ENCODE measurements at regions not wholly inside any gene's neighbourhood (a gene's known extent, or its start where the extent isn't known, plus 50 kb on each side); places are given as distances from the start of the nearest gene placed in this dataset.
"Not testable (repeated sequence)": the region's sequence is repeated elsewhere in the genome, so short reads cannot be mapped to it uniquely, and the experiment has no call there.

DNA sequence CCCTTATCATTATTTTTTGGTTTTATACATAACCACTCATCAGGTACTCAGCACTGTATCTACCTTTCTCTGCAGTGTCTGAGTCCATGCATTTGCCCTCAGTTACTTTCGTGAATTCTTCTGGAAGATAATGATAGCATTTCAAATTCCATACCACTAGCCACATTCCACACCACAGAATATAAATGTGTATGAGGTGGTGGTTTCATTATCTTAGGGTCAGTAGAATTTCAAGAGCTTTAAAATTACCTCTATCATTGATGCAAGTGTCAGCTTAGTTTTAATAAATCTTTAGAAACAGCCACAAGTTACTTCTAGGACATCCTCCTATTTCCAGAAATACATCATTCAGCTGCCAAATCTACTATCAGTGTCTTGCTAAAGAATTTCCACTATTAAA lies 1578.3 kb downstream of the OLFM4 start:
- DNase-seq, result no peak

DNA sequence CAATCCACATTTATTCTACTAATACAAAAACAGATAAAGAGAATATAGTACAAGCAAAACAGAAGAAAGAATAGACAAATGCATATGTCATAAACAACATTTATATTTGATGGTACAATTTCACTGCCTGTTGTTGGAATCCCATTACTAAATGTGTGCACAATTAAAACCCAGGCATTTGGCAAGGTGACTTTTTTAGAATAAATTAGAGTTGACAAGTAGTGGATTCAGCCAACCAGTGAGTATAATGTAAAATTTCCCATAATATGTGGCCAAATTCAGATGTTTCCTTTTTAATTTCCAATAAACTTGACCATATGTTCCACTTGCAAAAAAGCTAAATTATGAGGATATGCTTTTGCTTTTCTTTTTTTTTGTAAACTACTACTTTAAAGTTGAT lies 1578.8 kb downstream of the OLFM4 start:
- DNase-seq, result no peak

DNA sequence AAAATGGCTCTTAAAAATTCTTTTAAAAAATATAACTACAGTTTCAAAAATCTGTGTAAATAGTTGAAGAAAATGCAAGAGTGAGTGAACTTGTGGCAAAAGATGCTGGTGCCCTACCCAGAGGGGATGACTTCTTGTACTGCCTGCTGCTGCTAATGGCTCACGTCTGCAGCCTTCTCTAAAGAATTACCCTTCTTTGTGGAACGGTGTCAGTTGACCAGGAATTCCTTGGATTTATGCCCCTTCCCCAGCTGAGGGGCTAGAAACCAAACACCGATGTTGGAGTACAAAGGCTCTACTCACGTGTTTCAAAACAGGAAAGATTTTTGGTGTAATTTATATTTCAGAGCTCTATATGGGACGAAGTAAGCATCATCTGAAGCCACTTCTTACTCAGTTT lies 1582.8 kb downstream of the OLFM4 start:
- DNase-seq, result no peak

DNA sequence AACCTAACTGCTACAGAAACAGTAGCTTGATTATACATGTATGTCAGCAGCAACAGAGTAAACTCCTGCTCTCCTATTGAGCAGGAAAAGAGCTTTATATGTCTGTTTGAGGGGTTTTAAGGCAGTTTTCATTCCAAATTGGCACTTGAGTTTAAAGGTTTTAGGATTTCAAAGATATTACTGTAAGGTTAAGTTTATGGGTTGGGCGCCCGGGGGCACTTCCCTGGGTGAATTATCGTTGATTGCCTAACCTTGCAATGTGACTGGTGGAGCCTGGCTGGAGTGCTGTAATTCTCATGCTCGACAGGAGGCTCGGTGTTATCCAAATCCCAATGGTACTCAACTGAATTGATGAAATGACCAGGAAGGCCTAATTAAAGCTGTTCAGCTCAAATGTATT lies 1586.1 kb downstream of the OLFM4 start:
- DNase-seq, result no peak

DNA sequence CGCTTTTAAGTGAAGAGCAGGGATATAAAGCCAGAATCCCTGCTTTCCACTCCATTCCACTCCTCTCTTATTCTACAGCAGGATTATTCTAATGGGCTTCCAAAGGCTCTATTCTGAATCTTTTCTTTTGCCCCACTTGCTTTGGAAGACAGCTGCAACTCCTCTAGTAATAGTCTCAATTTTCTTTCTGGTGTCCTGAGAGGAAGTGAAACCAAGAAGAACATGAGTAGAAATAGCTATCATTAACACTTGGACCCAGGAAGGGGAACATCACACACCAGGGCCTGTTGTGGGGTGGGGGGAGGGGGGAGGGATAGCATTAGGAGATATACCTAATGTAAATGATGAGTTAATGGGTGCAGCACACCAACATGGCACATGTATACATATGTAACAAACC lies 1597.9 kb downstream of the OLFM4 start:
- not testable (repeated sequence) for DNase-seq

DNA sequence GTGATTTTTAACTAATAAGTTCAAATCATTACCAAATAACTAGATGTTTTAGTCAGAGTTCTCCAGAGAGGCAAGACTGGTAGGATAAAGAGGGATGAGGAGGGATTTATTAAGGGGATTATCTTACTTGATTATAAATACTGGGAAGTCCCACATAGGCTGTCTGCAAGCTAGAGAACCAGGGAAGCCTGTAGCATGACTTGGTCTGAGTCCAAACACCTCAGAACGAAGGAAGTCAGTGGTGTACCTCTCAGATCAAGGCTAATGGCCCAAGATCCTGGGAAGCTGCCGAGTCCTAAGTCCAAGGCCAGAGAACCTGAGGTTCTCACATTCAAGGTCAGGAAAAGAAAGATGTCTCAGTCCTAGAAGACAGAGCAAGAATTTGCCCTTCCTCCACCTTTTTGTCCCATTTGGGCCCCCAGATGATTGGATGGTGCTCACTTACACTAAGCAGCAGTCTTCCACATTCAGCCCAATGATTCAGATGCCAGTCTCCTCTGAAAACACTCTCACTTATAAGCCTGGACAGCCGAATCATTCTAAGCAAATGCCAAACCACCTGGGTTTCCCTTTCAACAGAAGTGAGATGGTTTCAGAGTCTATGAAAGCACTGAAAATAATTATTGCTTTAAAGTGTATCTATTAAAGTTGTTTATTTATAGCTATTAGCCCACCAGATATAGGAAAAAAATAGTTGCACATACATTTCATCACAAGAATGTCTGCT lies 1599.2 kb downstream of the OLFM4 start:
- DNase-seq, result no peak

DNA sequence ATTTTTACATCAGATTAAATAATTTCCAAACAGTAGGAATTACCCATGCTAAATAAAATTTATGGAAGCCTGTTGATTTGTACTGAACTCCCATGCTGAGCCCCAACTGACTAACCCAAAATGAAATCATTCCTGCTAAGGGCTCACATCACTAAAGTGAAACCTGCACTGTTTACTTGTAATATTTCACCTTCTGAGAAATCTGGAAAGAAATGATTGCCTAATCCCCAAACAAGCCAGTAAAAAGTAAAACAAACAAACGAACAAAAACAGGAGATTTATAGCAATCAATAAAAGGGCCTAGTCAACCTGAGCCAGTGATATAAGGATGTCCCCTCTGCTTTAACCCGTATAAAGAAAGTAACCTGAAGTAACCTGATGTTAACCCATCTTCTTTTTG lies 1599.8 kb downstream of the OLFM4 start:
- DNase-seq, result no peak

DNA sequence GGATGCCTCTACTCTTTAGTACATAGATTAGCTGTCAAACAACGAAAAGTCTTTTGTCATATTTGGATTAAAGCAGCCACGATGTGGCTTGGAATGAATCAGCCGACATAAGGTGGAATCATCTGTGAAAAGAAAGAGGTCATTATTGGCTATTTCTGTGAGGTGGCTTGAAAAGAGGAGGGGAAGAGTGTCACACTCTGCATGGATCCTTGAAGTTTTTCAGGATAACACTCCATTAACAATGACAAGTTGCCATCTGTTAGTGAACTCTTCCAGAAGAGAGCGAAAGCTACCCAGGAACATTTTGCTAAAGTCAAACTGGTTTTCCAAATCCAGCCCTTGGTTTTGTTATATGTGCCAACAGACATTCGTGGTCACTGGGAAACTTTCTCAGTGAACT lies 1604.8 kb downstream of the OLFM4 start:
- DNase-seq, result no peak

DNA sequence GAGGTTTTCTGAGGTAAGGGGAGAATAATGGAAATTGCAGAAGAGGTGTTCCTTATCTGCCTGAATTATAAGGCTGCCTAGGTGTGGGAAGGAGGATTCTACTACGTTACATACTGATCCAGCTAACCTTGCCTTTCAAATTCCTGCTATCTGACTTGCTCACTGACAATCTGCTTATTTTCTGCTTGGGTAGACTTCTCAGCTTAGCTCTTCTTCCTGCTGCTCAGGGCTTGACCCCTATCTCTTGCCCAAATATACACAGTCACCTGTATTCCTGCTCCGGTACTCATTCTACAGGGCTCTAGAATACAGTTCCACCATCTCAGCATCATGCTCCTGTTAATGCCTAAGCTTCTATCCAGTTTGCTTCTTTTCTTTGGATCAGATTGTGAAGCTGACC lies 1607.6 kb downstream of the OLFM4 start:
- DNase-seq, result no peak

DNA sequence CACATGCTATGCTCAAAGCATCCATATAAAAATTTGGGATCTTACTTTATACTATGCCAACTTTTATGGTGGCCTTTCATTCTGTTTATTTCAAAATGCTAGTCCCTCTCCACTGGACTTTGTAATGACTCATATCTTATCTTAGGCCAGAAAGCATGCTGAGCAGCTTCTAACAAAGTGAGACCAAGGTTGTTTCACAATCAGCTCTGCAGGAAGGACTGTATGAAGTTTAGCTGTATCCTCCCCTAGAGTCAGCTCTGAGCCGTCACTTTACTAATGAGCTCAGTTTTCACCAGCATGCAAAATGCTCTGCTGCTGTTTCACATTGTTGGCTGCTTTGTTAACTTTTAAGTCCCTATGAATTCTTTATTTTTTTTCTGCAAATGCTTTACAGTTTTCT lies 1608.8 kb downstream of the OLFM4 start:
- DNase-seq, result no peak

DNA sequence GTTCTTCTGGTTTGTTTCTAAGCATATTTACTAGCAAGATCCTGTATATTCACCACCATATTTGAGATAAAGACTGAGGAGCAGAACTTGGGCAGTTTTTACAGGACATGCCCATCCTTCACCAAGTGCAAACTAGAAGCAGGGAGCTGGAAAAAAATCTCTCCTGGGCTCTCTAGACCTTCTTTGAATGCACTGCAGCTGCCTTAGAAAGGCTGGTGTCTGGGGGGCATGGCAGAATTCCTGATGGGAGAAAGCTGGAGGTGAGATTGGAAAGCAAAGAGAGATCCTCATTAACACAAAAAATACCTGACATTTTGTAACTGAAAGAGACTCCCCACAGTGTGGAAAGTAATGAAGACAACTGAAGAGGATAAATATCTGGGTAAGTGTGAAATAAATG lies 1612.1 kb downstream of the OLFM4 start:
- DNase-seq, result no peak

DNA sequence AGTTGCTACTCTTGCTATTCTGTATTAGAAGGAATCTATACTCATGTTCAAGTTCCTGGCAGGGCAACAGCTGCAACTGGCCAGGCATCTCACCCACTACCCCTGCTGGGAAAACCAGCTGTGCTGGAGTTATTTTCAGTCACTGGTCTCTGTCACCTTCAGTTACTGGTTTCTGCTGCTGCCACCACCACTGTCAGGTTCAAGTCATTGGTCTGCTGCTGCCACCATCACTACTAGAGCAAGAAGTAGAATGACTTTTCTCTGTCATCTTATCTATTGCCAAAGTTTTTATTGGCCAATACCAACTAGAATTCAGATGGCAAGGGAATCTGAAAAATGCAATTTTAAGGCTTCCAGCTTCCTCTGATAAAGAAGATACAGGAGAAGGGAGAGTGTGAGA lies 1615.2 kb downstream of the OLFM4 start:
- no peak for DNase-seq

DNA sequence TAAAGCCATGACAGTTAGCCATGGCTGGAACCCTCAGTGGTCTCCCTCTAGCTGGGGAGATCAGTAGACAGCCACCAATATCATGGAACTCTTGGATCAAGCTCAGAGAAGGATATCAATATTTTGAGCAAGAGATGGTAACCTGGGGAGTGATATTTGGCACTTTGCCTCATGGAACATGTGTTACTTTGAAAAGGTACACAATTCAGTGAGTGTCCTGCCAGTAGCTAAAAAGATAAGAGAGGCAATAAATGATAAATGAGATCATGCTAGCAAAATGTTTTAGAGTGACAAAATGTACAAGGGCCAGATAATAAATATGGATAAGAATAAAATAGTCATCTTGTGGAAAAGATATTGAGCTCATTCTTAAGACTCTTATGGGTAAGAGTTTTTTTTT lies 1618.7 kb downstream of the OLFM4 start:
- DNase-seq, result no peak

DNA sequence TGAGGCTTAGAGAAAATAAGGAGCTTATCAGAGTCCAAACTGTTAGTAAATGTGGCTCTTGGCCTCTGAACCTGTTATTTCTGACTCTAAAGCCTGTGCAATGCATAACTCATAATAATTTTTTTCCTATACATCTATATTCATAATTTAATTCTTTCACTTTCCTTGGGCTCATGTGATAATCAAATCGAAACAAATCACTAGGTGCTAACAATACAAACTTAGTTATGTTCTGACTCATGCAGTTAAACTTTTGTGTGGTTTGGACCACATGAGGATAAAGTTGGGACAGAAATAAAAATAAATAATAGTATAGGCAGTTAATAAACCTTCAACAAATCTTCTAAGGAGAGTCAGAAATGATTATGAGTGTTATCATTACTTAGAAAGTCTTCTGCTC lies 1629.0 kb downstream of the OLFM4 start:
- no peak for DNase-seq

DNA sequence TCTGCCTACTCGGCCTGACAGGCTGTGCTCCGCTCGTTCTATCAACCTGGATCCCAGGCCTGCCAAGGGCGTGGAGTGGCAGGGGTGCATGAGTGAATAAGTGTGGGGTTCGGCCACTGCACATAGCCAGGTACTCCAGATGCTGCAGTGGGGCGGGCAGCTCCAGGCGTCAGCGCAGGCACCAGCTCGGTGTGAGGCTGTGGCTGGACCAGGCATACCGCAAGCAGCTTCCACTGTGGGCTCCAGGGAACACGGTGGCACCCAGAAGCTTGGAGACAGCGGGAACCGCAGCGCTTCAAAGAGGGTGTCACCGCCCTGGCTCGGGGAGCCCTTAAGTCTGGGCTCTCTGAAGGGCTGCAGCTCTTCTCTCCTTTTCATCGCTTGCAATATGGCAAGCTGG lies 1630.2 kb downstream of the OLFM4 start:
- no peak for DNase-seq

DNA sequence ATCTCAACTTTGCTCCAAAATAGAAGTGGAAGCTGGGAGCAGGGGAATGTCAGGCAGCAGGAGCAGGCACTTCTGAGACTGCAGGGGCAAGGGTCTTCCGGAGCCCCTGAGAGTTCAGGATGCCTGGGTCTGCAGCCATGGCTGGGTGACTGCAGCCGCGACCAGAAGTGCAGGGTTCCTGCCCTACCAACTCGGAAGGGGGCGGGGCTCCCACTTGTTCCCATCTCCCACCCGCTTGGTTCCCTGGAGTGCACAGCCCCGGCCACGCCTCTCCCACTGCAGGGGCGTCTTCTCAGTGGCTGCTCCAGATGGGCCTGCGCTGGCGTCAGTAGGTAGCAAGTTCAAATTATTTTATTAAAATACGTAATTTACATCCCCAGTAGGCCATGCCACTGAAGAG lies 1631.7 kb downstream of the OLFM4 start:
- no peak for DNase-seq

DNA sequence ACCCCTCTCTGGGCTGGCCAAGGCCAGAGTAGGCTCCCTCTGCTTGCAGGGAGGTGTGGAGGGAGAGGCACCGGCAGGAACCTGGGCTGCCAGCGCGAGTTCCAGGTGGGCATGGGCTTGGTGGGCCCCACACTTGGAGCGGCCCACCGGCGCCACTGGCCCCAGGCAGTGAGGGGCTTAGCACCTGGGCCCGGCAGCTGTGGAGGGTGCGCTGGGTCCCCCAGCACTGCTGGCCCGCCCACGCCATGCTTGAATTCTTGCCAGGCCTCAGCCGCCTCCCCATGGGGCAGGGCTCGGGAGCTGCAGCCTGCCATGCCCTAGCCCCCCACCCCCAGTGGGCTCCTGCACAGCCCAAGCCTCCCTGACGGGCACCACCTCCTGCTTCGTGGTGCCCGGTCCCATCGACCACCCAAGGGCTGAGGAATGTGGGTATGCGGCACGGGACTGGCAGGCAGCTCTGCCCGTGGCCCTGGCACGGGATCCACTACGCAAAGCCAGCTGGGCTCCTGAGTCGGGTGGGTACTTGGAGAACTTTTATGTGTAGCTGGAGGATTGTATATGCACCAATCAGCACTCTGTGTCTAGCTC lies 1648.0 kb downstream of the OLFM4 start:
- DNase-seq, result no peak

DNA sequence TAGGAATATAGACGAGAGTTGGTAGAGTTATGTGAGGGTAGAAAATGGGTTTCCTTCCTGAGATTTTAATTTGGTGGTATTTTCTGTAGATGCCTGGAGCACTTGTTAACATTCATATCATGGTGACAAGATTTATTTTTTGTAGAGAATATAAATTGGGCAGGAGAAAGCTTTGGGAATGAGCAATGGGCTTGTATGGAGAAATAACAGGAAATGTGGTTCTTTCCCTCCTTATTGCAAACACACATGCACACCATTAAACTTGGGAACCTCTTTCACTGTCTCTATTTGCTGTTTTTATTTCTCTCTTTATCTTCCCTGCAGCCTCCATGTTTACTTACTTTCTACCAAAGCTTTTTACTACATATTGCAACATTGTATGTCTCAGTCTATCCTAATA lies 1653.6 kb downstream of the OLFM4 start:
- DNase-seq, result no peak

DNA sequence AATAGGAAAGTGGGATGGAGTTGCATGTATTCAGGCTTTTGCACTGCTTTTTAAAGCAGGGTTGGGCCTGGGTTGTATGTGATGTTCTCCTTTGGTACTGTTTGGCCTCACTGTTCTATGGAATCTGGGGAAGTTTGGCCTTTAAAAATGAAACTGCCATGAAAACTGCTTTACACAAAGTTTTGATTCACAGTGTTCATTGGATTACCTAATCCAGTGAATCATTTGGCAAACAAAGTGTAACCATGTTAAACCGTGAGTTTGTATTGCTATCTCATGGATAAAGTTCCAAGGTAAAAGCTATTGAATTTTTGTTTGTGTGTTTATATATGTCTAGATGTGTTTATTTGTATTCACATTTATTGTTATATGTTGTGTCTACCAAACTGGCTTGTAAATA lies 1658.6 kb downstream of the OLFM4 start:
- DNase-seq, result no peak

DNA sequence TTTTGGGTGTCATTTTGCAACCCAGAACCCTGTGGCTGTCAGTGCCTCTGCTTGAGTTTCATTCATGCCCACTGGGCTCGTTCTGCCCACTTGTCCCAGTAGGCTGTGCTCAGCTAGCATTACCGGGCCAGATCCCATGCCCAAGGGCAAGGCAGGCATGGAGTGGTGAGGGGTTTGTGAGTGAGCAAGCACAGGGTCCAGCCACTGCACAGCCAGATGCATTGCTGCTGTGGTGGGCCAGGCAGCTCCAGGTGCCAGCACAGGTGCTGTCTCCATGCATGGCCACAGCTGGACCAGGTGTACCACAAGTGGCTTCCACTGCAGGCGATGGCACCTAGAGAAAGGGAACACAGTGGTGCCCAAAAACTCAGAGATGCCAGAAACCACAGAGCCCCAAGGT lies 1671.2 kb downstream of the OLFM4 start:
- no peak for DNase-seq

DNA sequence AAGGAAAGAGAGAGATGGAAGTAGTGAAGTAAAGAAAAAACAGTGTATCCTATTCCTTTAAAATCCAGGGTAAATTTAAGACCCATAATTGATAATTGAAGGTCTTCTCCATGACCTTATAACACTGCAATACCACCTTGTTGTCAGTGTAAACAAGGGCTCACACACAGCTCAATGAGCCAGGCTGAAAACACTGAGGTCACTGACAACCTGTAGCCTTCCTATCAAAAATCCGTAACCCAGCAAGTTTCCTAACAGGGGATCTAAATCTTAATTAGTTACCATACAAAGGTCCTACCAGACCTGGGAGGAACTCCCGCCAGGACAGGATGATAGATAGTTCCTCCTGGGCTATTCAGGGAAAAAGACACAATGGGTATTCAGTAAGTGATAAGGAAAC lies 1677.1 kb downstream of the OLFM4 start:
- no peak for DNase-seq

DNA sequence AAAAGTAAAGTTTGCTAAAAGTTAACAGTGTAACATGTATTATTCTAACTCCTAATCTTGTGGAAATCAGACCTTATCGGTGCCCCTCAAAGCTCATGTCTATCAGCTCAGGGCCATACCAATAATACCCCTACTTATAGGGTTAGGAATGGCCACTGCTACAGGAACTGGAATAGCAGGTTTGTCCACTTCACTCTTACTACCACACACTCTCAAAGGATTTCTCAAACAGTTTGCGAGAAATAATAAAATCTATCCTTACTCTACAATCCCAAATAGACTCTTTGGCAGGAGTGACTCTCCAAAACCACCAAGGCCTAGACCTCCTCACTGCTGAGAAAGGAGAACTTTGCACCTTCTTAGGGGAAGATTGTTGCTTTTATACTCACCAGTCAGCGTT lies 1677.7 kb downstream of the OLFM4 start:
- DNase-seq, result no peak

DNA sequence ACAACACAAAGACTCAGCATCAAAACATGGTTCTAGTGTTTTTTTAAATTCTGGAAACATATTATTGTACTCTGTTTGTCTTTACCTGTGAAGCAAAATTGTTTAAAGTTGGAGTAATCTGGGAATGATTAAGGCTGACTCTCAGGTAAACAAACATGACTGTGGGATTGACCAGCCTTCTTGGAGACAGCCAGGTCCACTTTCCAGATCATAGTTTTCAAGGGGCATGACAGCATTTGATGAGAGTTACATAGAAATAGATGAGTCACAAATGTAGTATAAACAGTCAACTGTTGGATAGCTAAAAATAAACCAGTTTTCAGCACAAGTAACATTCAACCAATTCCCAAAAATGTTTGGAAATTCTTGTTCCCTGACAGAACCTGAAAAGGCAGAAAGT lies 1680.9 kb downstream of the OLFM4 start:
- DNase-seq, result no peak

DNA sequence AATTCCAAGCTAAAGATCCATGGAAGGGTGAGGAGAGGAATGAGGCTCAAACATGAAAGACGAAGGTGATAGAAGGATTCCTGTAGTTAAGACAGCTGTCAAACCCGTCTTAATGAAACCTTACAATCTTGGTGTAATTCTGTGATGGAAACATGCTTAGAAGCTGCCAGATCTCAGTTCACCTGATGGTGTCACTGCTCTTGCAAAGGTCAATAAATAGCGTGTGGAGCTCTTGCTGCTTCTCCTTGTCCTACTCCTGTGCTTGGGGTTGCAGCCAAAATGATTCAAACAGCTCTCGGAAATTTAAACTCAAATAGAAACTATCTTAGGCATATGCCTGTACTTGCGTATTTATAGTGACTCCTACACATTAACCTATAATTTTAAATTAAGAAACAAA lies 1705.0 kb downstream of the OLFM4 start:
- DNase-seq, result no peak

DNA sequence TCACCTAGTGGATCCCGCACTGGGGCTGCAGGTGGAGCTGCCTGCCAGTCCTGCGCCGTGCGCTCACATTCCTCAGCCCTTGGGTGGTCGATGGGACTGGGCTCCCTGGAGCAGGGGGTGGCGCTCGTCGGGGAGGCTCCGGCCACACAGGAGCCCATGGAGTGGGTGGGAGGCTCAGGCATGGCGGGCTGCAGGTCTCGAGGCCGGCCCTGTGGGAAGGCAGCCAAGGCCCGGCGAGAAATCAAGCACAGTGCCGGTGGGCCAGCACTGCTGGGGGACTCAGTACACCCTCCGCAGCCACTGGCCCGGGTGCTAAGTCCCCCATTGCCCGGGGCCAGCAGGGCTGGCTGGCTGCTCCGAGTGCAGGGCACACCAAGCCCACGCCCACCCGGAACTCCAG lies 1708.6 kb downstream of the OLFM4 start:
- DNase-seq, result not testable (repeated sequence)

Measured in activated effector memory CD4-positive, alpha-beta T cell treated with anti-CD3 and anti-CD28 coated beads, Interleukin-2, amount 50 U/mL, for 16 hours (primary cell).